ENCODE measurements at regions not wholly inside any gene's neighbourhood (a gene's known extent, or its start where the extent isn't known, plus 50 kb on each side); places are given as distances from the start of the nearest gene placed in this dataset.

- TF ChIP-seq CTCF (conservative IDR thresholded peaks at IDR 0.05; ENCODE audit: low read length) (no peak), EZH2phosphoT487 (IDR thresholded peaks at IDR 0.05; ENCODE audit: borderline replicate concordance) (no peak)
Observed at GRCh38 chr18:72940509-72940908, 72.7 kb upstream of the NETO1 start.

All from Loucy (cell line).